ENCODE measurements at regions not wholly inside any gene's neighbourhood (a gene's known extent, or its start where the extent isn't known, plus 50 kb on each side); places are given as distances from the start of the nearest gene placed in this dataset.

GRCh38 chrX:84715315-84715714 lies 213.1 kb upstream of the HDX start:
- H3K4me3 ChIP-seq (ENCODE audit: low read depth, low read length, poor library complexity, severe bottlenecking): no peak overlapping the region
- no peaks in the 10 kb centered on the region for H3K79me2 ChIP-seq (ENCODE audit: insufficient read depth, low read length)
- H3K9ac ChIP-seq (ENCODE audit: low read length): no peak overlapping the region
- H3F3A ChIP-seq (ENCODE audit: insufficient read depth, low read length): no peaks in the 10 kb centered on the region
- no peaks in the 10 kb centered on the region for H4K20me1 ChIP-seq (ENCODE audit: insufficient read depth, low read length)
- H3K4me1 ChIP-seq (ENCODE audit: insufficient read depth, low read length, severe bottlenecking): peaks cover 24% of the 10 kb centered on the region
- TF ChIP-seq EZH2 (IDR thresholded peaks at IDR 0.05; ENCODE audit: borderline replicate concordance, low read length) (no peak), CTCF (IDR thresholded peaks at IDR 0.05; ENCODE audit: low read length) (no peak)
- no peaks in the 10 kb centered on the region for H3K9me2 ChIP-seq (ENCODE audit: low read depth, low read length)
- H3K27ac ChIP-seq (ENCODE audit: low read depth, low read length, poor library complexity, severe bottlenecking): no peak overlapping the region
- no peaks in the 10 kb centered on the region for H3K9me3 ChIP-seq (ENCODE audit: low read length)
- H3K36me3 ChIP-seq (ENCODE audit: insufficient read depth, low read length): no peaks in the 10 kb centered on the region
- no peak overlapping the region for H2AFZ ChIP-seq (ENCODE audit: low read length)
- H3K4me2 ChIP-seq (ENCODE audit: low read length): no peak overlapping the region
- no peaks in the 10 kb centered on the region for H3K27me3 ChIP-seq (ENCODE audit: insufficient read depth, low read length)

- no peaks in the 10 kb centered on the region for H3F3A ChIP-seq (ENCODE audit: insufficient read depth, low read length)
- H3K36me3 ChIP-seq (ENCODE audit: insufficient read depth, low read length): no peaks in the 10 kb centered on the region
- peaks cover 24% of the 10 kb centered on the region for H3K4me1 ChIP-seq (ENCODE audit: insufficient read depth, low read length, severe bottlenecking)
- H3K79me2 ChIP-seq (ENCODE audit: insufficient read depth, low read length): no peaks in the 10 kb centered on the region
- peak overlapping the region; percentile 52 for H3K27ac ChIP-seq (ENCODE audit: low read depth, low read length, poor library complexity, severe bottlenecking)
- no peak for TF ChIP-seq CTCF (IDR thresholded peaks at IDR 0.05; ENCODE audit: low read length)
- TF ChIP-seq EZH2 (IDR thresholded peaks at IDR 0.05; ENCODE audit: borderline replicate concordance, low read length): no peak
- H3K4me3 ChIP-seq (ENCODE audit: low read depth, low read length, poor library complexity, severe bottlenecking): no peak overlapping the region
- H3K4me2 ChIP-seq (ENCODE audit: low read length): peak overlapping the region; percentile 11
- H2AFZ ChIP-seq (ENCODE audit: low read length): no peak overlapping the region
- H3K9me3 ChIP-seq (ENCODE audit: low read length): no peaks in the 10 kb centered on the region
- H3K9me2 ChIP-seq (ENCODE audit: low read depth, low read length): no peaks in the 10 kb centered on the region
- H3K27me3 ChIP-seq (ENCODE audit: insufficient read depth, low read length): no peaks in the 10 kb centered on the region
- no peak overlapping the region for H3K9ac ChIP-seq (ENCODE audit: low read length)
- H4K20me1 ChIP-seq (ENCODE audit: insufficient read depth, low read length): no peaks in the 10 kb centered on the region
These were observed 215.1 kb upstream of the HDX start for GRCh38 chrX:84717343-84717742.

- Histone ChIP-seq H3K27me3 (ENCODE audit: insufficient read depth, low read length) (no peaks in the 10 kb centered on the region), H3K4me1 (ENCODE audit: insufficient read depth, low read length, severe bottlenecking) (peaks cover 12% of the 10 kb centered on the region), H3K4me3 (ENCODE audit: low read depth, low read length, poor library complexity, severe bottlenecking) (no peak overlapping the region), H2AFZ (ENCODE audit: low read length) (no peak overlapping the region), H3K9ac (ENCODE audit: low read length) (no peak overlapping the region), H3K9me2 (ENCODE audit: low read depth, low read length) (no peaks in the 10 kb centered on the region), H3F3A (ENCODE audit: insufficient read depth, low read length) (no peaks in the 10 kb centered on the region), H3K27ac (ENCODE audit: low read depth, low read length, poor library complexity, severe bottlenecking) (no peak overlapping the region), H3K4me2 (ENCODE audit: low read length) (no peak overlapping the region), H4K20me1 (ENCODE audit: insufficient read depth, low read length) (no peaks in the 10 kb centered on the region), H3K9me3 (ENCODE audit: low read length) (no peaks in the 10 kb centered on the region), H3K36me3 (ENCODE audit: insufficient read depth, low read length) (no peaks in the 10 kb centered on the region), H3K79me2 (ENCODE audit: insufficient read depth, low read length) (no peaks in the 10 kb centered on the region)
- TF ChIP-seq EZH2 (IDR thresholded peaks at IDR 0.05; ENCODE audit: borderline replicate concordance, low read length): no peak
- TF ChIP-seq CTCF (IDR thresholded peaks at IDR 0.05; ENCODE audit: low read length): no peak
These were observed 219.2 kb upstream of the HDX start for GRCh38 chrX:84721416-84721815.

Measured in OCI-LY1 (cell line).